HEK293 (cell line): ENCODE measurements at regions not wholly inside any gene's neighbourhood (a gene's known extent, or its start where the extent isn't known, plus 50 kb on each side); places are given as distances from the start of the nearest gene placed in this dataset.

Experiments
- CTCF ChIP-seq: fragments of 450-650 bp; formaldehyde crosslinking; IDR thresholded peaks from 2 replicates; pipeline ENCODE4 v1.5.1; 2016; ENCODE audit warnings: missing biosample characterization, missing genetic modification characterization
- GLI4 ChIP-seq: fragments of 450-650 bp; formaldehyde crosslinking; IDR thresholded peaks from 2 replicates; pipeline ENCODE4 v1.5.1; 2016; ENCODE audit warnings: missing biosample characterization, missing genetic modification characterization
- SP3 ChIP-seq: fragments of 450-650 bp; formaldehyde crosslinking; IDR thresholded peaks from 2 replicates; pipeline ENCODE4 v1.5.1; 2016; ENCODE audit warnings: missing biosample characterization, missing genetic modification characterization
- WT1 ChIP-seq: fragments of 450-650 bp; formaldehyde crosslinking; IDR thresholded peaks from 2 replicates; pipeline ENCODE4 v1.5.1; 2016; ENCODE audit warnings: missing biosample characterization, missing genetic modification characterization
- ZBTB21 ChIP-seq: fragments of 450-650 bp; formaldehyde crosslinking; IDR thresholded peaks from 2 replicates; pipeline ENCODE4 v1.5.1; 2017; ENCODE audit warnings: missing biosample characterization, missing genetic modification characterization
- ZBTB49 ChIP-seq: fragments of 450-650 bp; formaldehyde crosslinking; IDR thresholded peaks from 2 replicates; pipeline ENCODE4 v1.5.1; 2016; ENCODE audit warnings: missing biosample characterization, missing genetic modification characterization, low read depth
- ZNF324 ChIP-seq: fragments of 450-650 bp; formaldehyde crosslinking; IDR thresholded peaks from 2 replicates; pipeline ENCODE4 v1.5.1; 2016; ENCODE audit warnings: missing biosample characterization, missing genetic modification characterization
- ZNF521 ChIP-seq: fragments of 450-650 bp; formaldehyde crosslinking; IDR thresholded peaks from 2 replicates; pipeline ENCODE4 v1.5.1; 2017; ENCODE audit warnings: missing biosample characterization, mild to moderate bottlenecking, missing genetic modification characterization
- ZSCAN16 ChIP-seq: fragments of 450-650 bp; formaldehyde crosslinking; IDR thresholded peaks from 2 replicates; pipeline ENCODE4 v1.5.1; 2016; ENCODE audit warnings: missing biosample characterization, missing genetic modification characterization

GRCh38 chr2:134123332-134123731, 130.5 kb upstream of the MGAT5 start:
- TF ChIP-seq SP3 (tag by site-specific recombination) (no peak), ZBTB21 (tag by site-specific recombination) (no peak), CTCF (no peak), ZNF521 (no peak), ZBTB49 (tag by site-specific recombination) (no peak), GLI4 (no peak), ZSCAN16 (tag by site-specific recombination) (no peak), ZNF324 (tag by site-specific recombination) (no peak), WT1 (no peak)
